T-cell (primary cell): ENCODE measurements at regions not wholly inside any gene's neighbourhood (a gene's known extent, or its start where the extent isn't known, plus 50 kb on each side); places are given as distances from the start of the nearest gene placed in this dataset.

ENCODE experiments used
- ATAC-seq, 4 experiments: fragments of 200-7000 bp in 3 of 4; fragments of 150-1000 bp in 1 of 4; cut with Tn5 transposase; replicated peaks in 1 of 4; 1 replicate in 3 of 4; 2 replicates in 1 of 4; pipeline ENCODE4 v1.10.0; 2021; ENCODE audit warnings: moderate library complexity in 3 of 4, mild to moderate bottlenecking in 2 of 4, moderate number of reproducible peaks in 1 of 4
- CTCF ChIA-PET, 2 donors: fragments of 300-600 bp; sonication (Branson Sonifier 250); formaldehyde crosslinking; loops; one replicate each; lab custom pipeline; 2022; ENCODE audit warnings: antibody characterized with exemption in 2 of 2; lab: Charles Lee
- POLR2A ChIA-PET, 2 donors: fragments of 300-600 bp; sonication (Branson Sonifier 250); formaldehyde crosslinking; loops; one replicate each; lab custom pipeline; 2022; ENCODE audit warnings: antibody characterized with exemption in 2 of 2; lab: Charles Lee
- DNase-seq, 35 experiments: peaks; one replicate each; pipeline versions ENCODE4 v3.0.0 to v3.0.0-alpha.2; 2013 to 2023
- H3K27ac ChIP-seq: one replicate; pipeline ENCODE4 v1.5.1; 2013; ENCODE audit warnings: low read length
- H3K27me3 ChIP-seq, 2 experiments: replicated peaks in 1 of 2; 1 replicate in 1 of 2; 2 replicates in 1 of 2; pipeline versions ENCODE4 v1.6.1 to v1.7.0; 2013; ENCODE audit warnings: low read length in 1 of 2, mixed read lengths in 1 of 2; ENCODE audit not compliant: control insufficient read depth in 2 of 2, insufficient read depth in 2 of 2; ENCODE audit errors: extremely low read depth in 1 of 2
- H3K36me3 ChIP-seq, 2 donors: 1 replicate in 1 of 2; 2 replicates in 1 of 2; pipeline versions ENCODE4 v1.6.1 to v1.7.0; 2013; ENCODE audit warnings: low read length in 1 of 2; ENCODE audit not compliant: control insufficient read depth in 2 of 2, insufficient read depth in 1 of 2; ENCODE audit errors: extremely low read depth in 1 of 2
- H3K4me1 ChIP-seq, 2 experiments: 1 replicate in 1 of 2; 2 replicates in 1 of 2; pipeline versions ENCODE4 v1.6.1 to v1.7.0; 2013; ENCODE audit warnings: low read length in 2 of 2, mixed read lengths in 1 of 2; ENCODE audit not compliant: insufficient read depth in 2 of 2, control insufficient read depth in 1 of 2; ENCODE audit errors: extremely low read depth in 1 of 2
- H3K4me3 ChIP-seq, 2 donors: 1 replicate in 1 of 2; 2 replicates in 1 of 2; pipeline versions ENCODE4 v1.5.1 to v1.7.0; 2013; ENCODE audit warnings: mild to moderate bottlenecking in 2 of 2, low read length in 1 of 2, moderate library complexity in 1 of 2; ENCODE audit not compliant: control insufficient read depth in 1 of 2; ENCODE audit errors: extremely low read depth in 1 of 2
- H3K9me3 ChIP-seq: 2 replicates; pipeline ENCODE4 v1.7.0; 2013
- H3K27ac Mint-ChIP-seq, 2 donors: one replicate each; pipeline ENCODE4 v1.8.0; 2020 to 2021; ENCODE audit warnings: mild to moderate bottlenecking in 2 of 2, mixed read lengths in 2 of 2
- H3K27me3 Mint-ChIP-seq, 2 donors: one replicate each; pipeline ENCODE4 v1.8.0; 2021 to 2022; ENCODE audit warnings: mixed read lengths in 2 of 2
- H3K36me3 Mint-ChIP-seq: one replicate; pipeline ENCODE4 v1.8.0; 2021; ENCODE audit warnings: mixed read lengths
- H3K4me1 Mint-ChIP-seq, 3 donors: one replicate each; pipeline ENCODE4 v1.8.0; 2020 to 2022; ENCODE audit warnings: mixed read lengths in 3 of 3, mild to moderate bottlenecking in 1 of 3
- H3K4me3 Mint-ChIP-seq, 3 donors: one replicate each; pipeline ENCODE4 v1.8.0; 2020 to 2022; ENCODE audit warnings: mild to moderate bottlenecking in 3 of 3, mixed read lengths in 3 of 3, moderate library complexity in 3 of 3
- H3K9me3 Mint-ChIP-seq, 3 donors: one replicate each; pipeline ENCODE4 v1.8.0; 2020 to 2022; ENCODE audit warnings: mixed read lengths in 3 of 3
- WGBS: methylation state at CpG from one replicate; pipeline ENCODE4 v1.1.5; 2013; ENCODE audit warnings: missing lambda C conversion rate; ENCODE audit not compliant: insufficient coverage; 5-methylcytosine and 5-hydroxymethylcytosine counted together

DNA sequence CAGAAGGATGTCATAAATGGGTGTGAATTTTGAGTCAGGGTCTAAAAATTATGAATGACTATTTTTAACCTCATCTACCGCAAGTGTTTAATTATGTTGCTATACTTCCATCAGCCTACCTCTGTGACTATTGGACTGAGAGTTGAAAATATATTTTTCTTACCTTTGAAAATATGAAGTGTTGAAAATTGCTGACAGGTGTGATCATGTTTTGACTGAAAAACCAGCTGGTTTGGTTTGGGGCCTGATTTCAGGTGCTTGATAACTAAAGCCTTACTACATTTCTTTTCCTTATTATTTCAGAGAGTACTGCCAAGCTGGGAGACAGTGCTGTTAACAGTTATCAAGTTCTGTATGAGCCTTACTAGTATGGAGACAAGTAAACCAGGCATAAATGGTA lies 107.2 kb upstream of the DUSP10 start:
- no peaks in the 10 kb centered on the region for H3K36me3 ChIP-seq
- no peak overlapping the region for H3K27ac ChIP-seq
- no peaks in the 10 kb centered on the region for H3K27me3 Mint-ChIP-seq
- H3K9me3 Mint-ChIP-seq = no peaks in the 10 kb centered on the region
- H3K4me3 Mint-ChIP-seq = no peak overlapping the region
- ChIA-PET CTCF (no interaction called here), POLR2A (no interaction called here)
- no CpG with 5 or more reads among the region's 1 CpG for WGBS
- ATAC-seq (no peak), DNase-seq (no peak)
- no peaks in the 10 kb centered on the region for H3K36me3 Mint-ChIP-seq
- H3K4me3 ChIP-seq = no peak overlapping the region
- H3K27me3 ChIP-seq = peaks cover 0 to 4% of the 10 kb centered on the region in 2 experiments
- H3K4me1 Mint-ChIP-seq = no peaks in the 10 kb centered on the region
- H3K27ac Mint-ChIP-seq = no peak overlapping the region
- H3K9me3 ChIP-seq = no peaks in the 10 kb centered on the region
- H3K4me1 ChIP-seq = no peaks in the 10 kb centered on the region

DNA sequence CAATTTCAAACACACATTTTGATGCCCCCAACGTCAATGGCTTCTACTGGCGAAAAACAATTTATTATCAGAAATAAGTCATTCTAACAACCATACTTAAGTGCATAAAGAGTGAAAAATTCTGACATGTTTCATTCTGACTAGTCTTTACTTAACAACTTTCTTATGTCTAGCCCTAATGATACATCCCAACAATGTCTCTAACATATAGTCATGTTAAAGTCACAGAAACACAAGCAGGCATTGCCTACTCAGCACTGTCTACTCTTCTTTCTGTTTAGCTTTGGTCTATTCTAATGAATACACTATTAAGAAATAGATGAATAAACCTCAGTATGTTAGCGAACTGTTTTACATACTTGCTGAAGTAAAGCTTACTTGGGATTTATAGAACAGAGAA lies 105.8 kb upstream of the DUSP10 start:
- no peaks in the 10 kb centered on the region for H3K36me3 Mint-ChIP-seq
- no CpG with 5 or more reads among the region's 3 CpGs for WGBS
- H3K27ac Mint-ChIP-seq = no peak overlapping the region
- Histone ChIP-seq H3K27ac (no peak overlapping the region), H3K4me3 (no peak overlapping the region), H3K36me3 (no peaks in the 10 kb centered on the region), H3K9me3 (no peaks in the 10 kb centered on the region), H3K4me1 (no peaks in the 10 kb centered on the region), H3K27me3 (peaks cover 0 to 4% of the 10 kb centered on the region in 2 experiments)
- ChIA-PET CTCF (interaction anchor here in 1 of 2 donors (0.6 kb wide), 1 partner anchor 377 kb away, joined by 4 read pairs; no protein-coding TSS in a partner anchor), POLR2A (interaction anchor here in 1 of 2 donors (0.5 kb wide), 1 partner anchor 9 kb away, joined by 5 read pairs; no protein-coding TSS in a partner anchor)
- no peak overlapping the region for H3K4me3 Mint-ChIP-seq
- H3K9me3 Mint-ChIP-seq = no peaks in the 10 kb centered on the region
- no peaks in the 10 kb centered on the region for H3K27me3 Mint-ChIP-seq
- H3K4me1 Mint-ChIP-seq = no peaks in the 10 kb centered on the region
- DNase-seq = no peak
- no peak for ATAC-seq

DNA sequence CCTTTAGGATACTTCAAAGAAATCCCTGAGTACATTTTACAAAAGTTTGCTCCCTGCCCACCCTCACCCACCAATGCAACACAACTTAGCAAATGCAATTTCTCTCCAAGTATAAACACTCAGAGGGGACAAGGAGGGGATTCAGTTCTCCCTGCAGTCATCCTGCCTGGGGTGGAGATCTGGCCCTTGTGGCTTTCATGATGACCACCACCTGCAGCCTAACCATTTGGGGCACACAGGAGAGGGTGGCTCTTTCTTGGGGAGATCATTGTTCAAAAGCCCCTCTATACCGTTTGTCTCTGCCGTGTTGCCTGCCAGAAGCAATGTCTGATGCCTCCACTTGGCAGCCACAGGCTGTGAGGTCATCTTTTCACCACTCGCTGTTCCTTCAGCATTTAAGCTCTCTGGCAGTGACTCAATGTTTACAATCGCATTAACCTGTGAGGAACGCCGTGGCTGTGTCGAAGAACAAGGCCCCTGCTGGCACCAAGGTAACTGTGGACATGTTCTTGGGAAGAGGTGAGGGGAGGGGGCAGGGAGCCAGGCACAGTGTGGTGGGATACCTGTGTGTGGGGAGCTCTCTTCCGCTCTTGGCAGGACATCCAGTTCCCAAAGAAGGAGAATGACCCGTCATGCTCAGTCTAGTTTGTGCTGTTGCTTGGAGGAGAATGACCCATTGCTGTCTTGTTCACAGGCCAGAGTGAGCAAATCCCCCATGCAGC lies 103.9 kb upstream of the DUSP10 start:
- ChIA-PET CTCF (interaction anchor here in 1 of 2 donors (0.5 to 0.8 kb wide), 2 partner anchors 10 to 755 kb away, joined by 3 to 6 read pairs; no protein-coding TSS in a partner anchor), POLR2A (interaction anchor here in 1 of 2 donors (0.5 kb wide), 1 partner anchor 60 kb away, joined by 3 read pairs; no protein-coding TSS in a partner anchor)
- Histone ChIP-seq H3K9me3 (no peaks in the 10 kb centered on the region), H3K36me3 (no peaks in the 10 kb centered on the region), H3K4me1 (no peaks in the 10 kb centered on the region), H3K27me3 (peaks cover 0 to 4% of the 10 kb centered on the region in 2 experiments), H3K27ac (no peak overlapping the region), H3K4me3 (no peak overlapping the region)
- no peak for DNase-seq
- Mint-ChIP-seq H3K9me3 (no peaks in the 10 kb centered on the region), H3K4me1 (peaks cover 0 to 7% (median 4%) of the 10 kb centered on the region in 3 donors), H3K27me3 (no peaks in the 10 kb centered on the region), H3K36me3 (no peaks in the 10 kb centered on the region), H3K4me3 (no peak overlapping the region), H3K27ac (no peak overlapping the region)
- no peak for ATAC-seq
- WGBS = 93% methylated on average over 7 of the region's 9 CpGs

DNA sequence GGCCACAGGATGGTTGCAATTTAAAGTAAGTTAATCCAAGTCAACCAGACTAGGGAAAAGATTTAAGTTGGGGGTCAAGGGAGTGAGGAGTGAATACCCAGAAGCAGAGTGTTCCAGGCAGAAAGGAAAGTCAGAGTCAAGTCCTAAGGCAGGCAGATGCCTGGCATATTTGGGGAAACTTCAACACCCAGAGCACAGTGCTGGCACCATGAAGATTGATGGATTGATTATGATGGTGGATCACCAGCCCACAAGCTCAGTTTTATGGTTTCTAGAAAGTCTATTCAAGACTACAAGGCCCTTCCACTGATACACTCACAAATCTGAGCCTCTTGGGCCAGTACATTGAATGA lies 100.1 kb upstream of the DUSP10 start:
- ChIA-PET CTCF (interaction anchor here in 1 of 2 donors (0.5 to 1.0 kb wide), 2 partner anchors 321 to 655 kb away, joined by 3 to 4 read pairs; no protein-coding TSS in a partner anchor), POLR2A (no interaction called here)
- H3K9me3 ChIP-seq = no peaks in the 10 kb centered on the region
- no peaks in the 10 kb centered on the region for H3K36me3 ChIP-seq
- no peak for DNase-seq
- H3K4me1 Mint-ChIP-seq = peaks cover 15 to 40% (median 36%) of the 10 kb centered on the region in 3 donors
- H3K9me3 Mint-ChIP-seq = no peaks in the 10 kb centered on the region
- H3K4me3 Mint-ChIP-seq = no peak overlapping the region
- H3K4me3 ChIP-seq = no peak overlapping the region
- H3K36me3 Mint-ChIP-seq = no peaks in the 10 kb centered on the region
- peaks cover 0 to 4% of the 10 kb centered on the region in 2 experiments for H3K27me3 ChIP-seq
- no peaks in the 10 kb centered on the region for H3K27me3 Mint-ChIP-seq
- ATAC-seq = no peak
- H3K4me1 ChIP-seq = peaks cover 6 to 21% of the 10 kb centered on the region in 2 experiments
- H3K27ac Mint-ChIP-seq = no peak overlapping the region
- H3K27ac ChIP-seq = no peak overlapping the region

DNA sequence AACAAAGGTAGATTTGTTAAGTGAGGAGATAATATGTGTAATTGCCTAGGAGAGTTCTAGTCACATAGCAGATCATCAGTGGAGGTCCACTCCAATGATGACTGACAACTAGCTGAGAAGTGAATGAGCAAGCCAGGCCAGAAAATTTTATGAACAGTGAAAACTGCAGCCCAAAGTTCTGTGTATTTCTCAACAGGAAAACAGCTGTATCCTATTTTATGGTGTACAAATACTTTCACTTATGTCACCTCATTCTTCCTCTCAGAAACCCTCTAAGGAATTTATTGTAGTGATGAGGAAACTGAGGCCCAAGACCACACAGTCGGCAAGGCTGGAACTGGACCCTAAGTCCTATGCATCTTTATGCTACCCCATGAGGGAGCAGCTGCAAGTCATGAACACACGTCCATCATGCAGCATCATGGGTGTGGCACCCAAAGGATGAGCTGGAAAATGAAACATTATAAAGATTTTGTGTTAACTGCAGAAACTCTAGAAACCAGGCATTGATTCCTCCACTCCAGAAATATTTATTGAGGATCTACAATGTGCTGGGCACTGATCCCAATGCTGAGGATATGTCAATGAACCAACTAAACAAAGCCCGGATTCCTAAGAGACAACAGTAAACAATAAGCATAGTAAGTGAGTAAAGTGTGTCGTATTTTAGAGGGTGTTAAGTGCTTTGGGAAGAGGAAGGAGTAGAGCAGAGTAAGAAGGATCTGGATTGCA lies 99.5 kb upstream of the DUSP10 start:
- Histone ChIP-seq H3K27ac (no peak overlapping the region), H3K4me3 (no peak overlapping the region), H3K27me3 (peaks cover 0 to 4% of the 10 kb centered on the region in 2 experiments), H3K9me3 (no peaks in the 10 kb centered on the region), H3K36me3 (no peaks in the 10 kb centered on the region), H3K4me1 (peaks cover 6 to 21% of the 10 kb centered on the region in 2 experiments)
- peaks cover 15 to 40% (median 36%) of the 10 kb centered on the region in 3 donors for H3K4me1 Mint-ChIP-seq
- H3K27ac Mint-ChIP-seq = no peak overlapping the region
- peaks cover 0 to 2% of the 10 kb centered on the region in 2 donors for H3K27me3 Mint-ChIP-seq
- DNase-seq = no peak
- WGBS = 61% methylated on average over 3 of the region's 4 CpGs
- H3K9me3 Mint-ChIP-seq = no peaks in the 10 kb centered on the region
- ChIA-PET CTCF (interaction anchor here in 1 of 2 donors (0.9 kb wide), 1 partner anchor 99 kb away, joined by 4 read pairs; the partner anchor contains the start of gene DUSP10), POLR2A (interaction anchor here in 1 of 2 donors (0.6 to 2.1 kb wide), 2 partner anchors 12 to 34 kb away, joined by 3 to 8 read pairs; no protein-coding TSS in a partner anchor)
- no peak for ATAC-seq
- no peaks in the 10 kb centered on the region for H3K36me3 Mint-ChIP-seq
- no peak overlapping the region for H3K4me3 Mint-ChIP-seq

DNA sequence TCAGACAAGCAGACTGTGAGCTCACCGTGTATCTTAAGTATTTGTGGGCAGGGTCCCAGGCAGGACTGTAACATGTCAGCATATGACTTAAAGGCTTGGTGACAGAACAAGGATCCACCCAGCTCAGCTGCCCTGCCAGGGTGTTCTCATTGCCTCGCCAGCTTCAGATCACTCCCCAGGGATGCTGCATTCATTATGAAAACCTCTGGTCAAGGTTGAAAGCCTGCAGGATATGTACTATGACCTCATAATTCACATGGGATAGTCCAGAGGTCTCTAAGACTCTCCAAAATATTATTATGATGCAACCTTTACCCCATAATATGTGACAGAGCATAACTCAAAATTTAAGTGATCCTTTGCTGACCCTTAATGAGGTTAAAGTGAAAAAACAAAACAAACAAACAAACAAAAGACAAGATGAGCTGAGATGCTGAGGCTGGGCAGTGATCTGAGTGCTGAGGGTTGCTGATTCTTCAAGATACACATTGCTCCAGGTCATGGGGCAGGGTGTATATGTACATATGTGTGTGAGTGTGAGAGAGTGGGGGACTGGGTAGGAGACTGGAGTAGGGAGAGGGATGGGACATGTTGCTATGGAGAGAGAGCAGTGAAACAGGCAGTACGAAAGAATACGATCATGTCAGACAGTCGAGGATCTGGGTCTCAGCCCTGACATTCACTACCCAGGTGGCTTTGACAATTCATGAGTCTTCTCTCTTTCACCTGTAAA lies 98.8 kb upstream of the DUSP10 start:
- Mint-ChIP-seq H3K9me3 (no peaks in the 10 kb centered on the region), H3K27me3 (peaks cover 0 to 3% of the 10 kb centered on the region in 2 donors), H3K4me1 (peaks cover 15 to 40% (median 36%) of the 10 kb centered on the region in 3 donors), H3K36me3 (no peaks in the 10 kb centered on the region), H3K4me3 (no peak overlapping the region), H3K27ac (peak overlapping the region; percentile 69 to 82)
- ATAC-seq = no peak
- CTCF ChIA-PET = interaction anchor here (0.7 to 0.9 kb wide), 2 partner anchors 98 to 390 kb away, joined by 3 to 4 read pairs; partner anchors contain the start of gene DUSP10 (in 1 of the 2)
- POLR2A ChIA-PET = interaction anchor here in 1 of 2 donors (0.6 to 2.1 kb wide), 2 partner anchors 12 to 35 kb away, joined by 3 to 8 read pairs; no protein-coding TSS in a partner anchor
- no peaks in the 10 kb centered on the region for H3K36me3 ChIP-seq
- H3K9me3 ChIP-seq = no peaks in the 10 kb centered on the region
- H3K4me1 ChIP-seq = peaks cover 6 to 21% of the 10 kb centered on the region in 2 experiments
- H3K27me3 ChIP-seq = no peaks in the 10 kb centered on the region
- no peak for DNase-seq
- no peak overlapping the region for H3K27ac ChIP-seq
- 92% methylated on average over 3 of the region's 5 CpGs for WGBS
- H3K4me3 ChIP-seq = no peak overlapping the region
